ENCODE measurements at regions not wholly inside any gene's neighbourhood (a gene's known extent, or its start where the extent isn't known, plus 50 kb on each side); places are given as distances from the start of the nearest gene placed in this dataset.

GRCh38 chr11:121372671-121373429, 79.3 kb upstream of the SORL1 start:
- ChIA-PET CTCF (ENCODE audit: low intra/inter-chr PET ratio) (no interaction called here), POLR2A (no interaction called here)
- Histone ChIP-seq H3K36me3 (ENCODE audit: control insufficient read depth, insufficient read depth, low read length) (no peaks in the 10 kb centered on the region), H3K4me1 (replicated peaks in 1 of 2; ENCODE audit: control insufficient read depth in 2 of 2, insufficient read depth in 2 of 2, low read length in 2 of 2) (no peaks in the 10 kb centered on the region), H3K27ac (ENCODE audit: extremely low read depth, low read depth, low read length) (no peak overlapping the region), H3K79me2 (ENCODE audit: control insufficient read depth, insufficient read depth, low read length) (no peaks in the 10 kb centered on the region), H3K27me3 (ENCODE audit: control insufficient read depth in 2 of 2, insufficient read depth in 2 of 2, low read length in 2 of 2) (peaks cover 0 to 6% of the 10 kb centered on the region in 2 experiments; a peak in 2 of 5 replicates), H2AFZ (ENCODE audit: low read depth, low read length) (no peak overlapping the region), H3K9me3 (replicated peaks; ENCODE audit: control insufficient read depth, insufficient read depth, low read depth, low read length) (no peaks in the 10 kb centered on the region), H3K9me1 (ENCODE audit: control insufficient read depth, insufficient read depth, low read length) (no peaks in the 10 kb centered on the region), H3K4me3 (no peak overlapping the region), H3K4me2 (ENCODE audit: insufficient read depth, low read length) (no peak overlapping the region), H3K9ac (ENCODE audit: insufficient read depth in 1 of 2, low read depth in 2 of 2, low read length in 2 of 2) (no peak overlapping the region), H4K20me1 (replicated peaks; ENCODE audit: control insufficient read depth, insufficient read depth, low read length) (no peaks in the 10 kb centered on the region)
- in situ Hi-C loops (cut with MboI) (no loop called here), intact Hi-C loops (cut with micrococcal nuclease) (no loop called here)
- FAIRE-seq, result no peak
- BruUV-seq (replicated peaks), result no TSS peak
- no peak for ATAC-seq
- DNase-seq (ENCODE audit: extremely low read depth in 1 of 4, low spot score in 3 of 4), result no peak
- 0% methylated on average over 7 of the region's 7 CpGs for WGBS (ENCODE audit: insufficient coverage, low coverage, missing lambda C conversion rate)
- TF ChIP-seq, protein P1, sequence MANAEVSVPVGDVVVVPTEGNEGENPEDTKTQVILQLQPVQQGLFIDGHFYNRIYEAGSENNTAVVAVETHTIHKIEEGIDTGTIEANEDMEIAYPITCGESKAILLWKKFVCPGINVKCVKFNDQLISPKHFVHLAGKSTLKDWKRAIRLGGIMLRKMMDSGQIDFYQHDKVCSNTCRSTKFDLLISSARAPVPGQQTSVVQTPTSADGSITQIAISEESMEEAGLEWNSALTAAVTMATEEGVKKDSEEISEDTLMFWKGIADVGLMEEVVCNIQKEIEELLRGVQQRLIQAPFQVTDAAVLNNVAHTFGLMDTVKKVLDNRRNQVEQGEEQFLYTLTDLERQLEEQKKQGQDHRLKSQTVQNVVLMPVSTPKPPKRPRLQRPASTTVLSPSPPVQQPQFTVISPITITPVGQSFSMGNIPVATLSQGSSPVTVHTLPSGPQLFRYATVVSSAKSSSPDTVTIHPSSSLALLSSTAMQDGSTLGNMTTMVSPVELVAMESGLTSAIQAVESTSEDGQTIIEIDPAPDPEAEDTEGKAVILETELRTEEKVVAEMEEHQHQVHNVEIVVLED (CRISPR knock-in tag; IDR thresholded peaks at IDR 0.05), result no peak
- TF ChIP-seq TCF3 (CRISPR knock-in tag; IDR thresholded peaks at IDR 0.05) (no peak), ZNF133 (CRISPR knock-in tag; IDR thresholded peaks at IDR 0.05) (no peak), SAP30 (IDR thresholded peaks at IDR 0.05; ENCODE audit: borderline replicate concordance, insufficient read depth, low read depth, low read length, poor library complexity, severe bottlenecking) (no peak), ZBTB40 (IDR thresholded peaks at IDR 0.05) (no peak), ZBTB40 (CRISPR knock-in tag; IDR thresholded peaks at IDR 0.05) (no peak), TGIF2 (CRISPR knock-in tag; IDR thresholded peaks at IDR 0.05) (no peak), SREBF2 (CRISPR knock-in tag; IDR thresholded peaks at IDR 0.05) (no peak), STAT5B (CRISPR knock-in tag; IDR thresholded peaks at IDR 0.05) (no peak), SIX5 (IDR thresholded peaks at IDR 0.05; ENCODE audit: borderline replicate concordance in 1 of 2, insufficient read depth in 1 of 2, low read depth in 1 of 2, low read length in 2 of 2) (no peak), TAL1 (IDR thresholded peaks at IDR 0.05) (no peak), ZNF436 (CRISPR knock-in tag; IDR thresholded peaks at IDR 0.05) (no peak), RFX7 (CRISPR knock-in tag; IDR thresholded peaks at IDR 0.05) (no peak)

All from K562 (cell line).